HG03354 (cell line): ENCODE measurements at regions not wholly inside any gene's neighbourhood (a gene's known extent, or its start where the extent isn't known, plus 50 kb on each side); places are given as distances from the start of the nearest gene placed in this dataset.
"Not testable (repeated sequence)": the region's sequence is repeated elsewhere in the genome, so short reads cannot be mapped to it uniquely, and the experiment has no call there.

Experiments
- ATAC-seq: cut with Tn5 transposase; IDR thresholded peaks from one replicate; pipeline ENCODE4 v1.9.1; 2021; ENCODE audit warnings: mild to moderate bottlenecking; ENCODE audit not compliant: unreplicated experiment, poor library complexity, severe bottlenecking

GRCh38 chr18:51562866-51563265, 365.4 kb upstream of the MEX3C start:
- ATAC-seq: no peak

DNA sequence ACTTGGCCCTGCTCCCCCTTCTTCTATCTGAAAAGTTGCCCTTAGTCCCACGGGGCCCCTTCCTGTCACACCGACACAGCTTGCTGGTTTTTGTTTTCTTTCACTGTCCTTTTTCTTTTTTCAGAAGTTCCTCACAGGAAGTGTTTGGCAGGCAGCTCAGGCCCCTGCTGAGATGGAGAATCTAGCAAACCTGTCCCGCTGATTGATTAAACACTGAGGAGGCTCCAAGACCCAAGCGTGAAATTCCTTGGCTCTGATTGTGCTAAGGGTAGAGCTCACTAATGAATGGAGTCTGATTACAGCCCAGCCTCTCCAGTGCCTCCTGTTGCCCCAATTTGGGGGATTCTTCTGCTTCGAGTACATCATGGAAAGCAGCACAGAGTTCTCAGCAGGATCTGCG, 365.9 kb upstream of the MEX3C start:
- no peak for ATAC-seq

DNA sequence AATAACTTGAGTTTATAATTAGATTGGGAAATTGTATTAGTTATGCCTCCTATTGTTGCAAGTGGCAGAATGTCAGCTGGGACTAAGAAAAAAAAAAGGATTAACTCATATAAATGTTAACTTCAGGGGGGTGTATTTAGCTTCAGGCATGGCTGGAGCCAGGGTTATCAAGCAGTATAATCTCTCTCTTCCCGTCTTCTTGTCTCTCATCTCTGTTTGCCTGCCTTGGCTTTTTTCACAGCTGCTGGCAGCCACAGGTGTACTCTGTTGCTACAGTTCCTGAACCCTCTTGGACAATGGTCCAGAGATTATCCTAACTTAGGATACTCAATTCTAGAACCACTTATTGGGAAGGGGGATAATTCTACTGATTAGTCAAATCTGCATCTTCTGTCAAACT, 370.7 kb upstream of the MEX3C start:
- no peak for ATAC-seq

GRCh38 chr18:51569153-51569552, 371.7 kb upstream of the MEX3C start:
- no peak for ATAC-seq

DNA sequence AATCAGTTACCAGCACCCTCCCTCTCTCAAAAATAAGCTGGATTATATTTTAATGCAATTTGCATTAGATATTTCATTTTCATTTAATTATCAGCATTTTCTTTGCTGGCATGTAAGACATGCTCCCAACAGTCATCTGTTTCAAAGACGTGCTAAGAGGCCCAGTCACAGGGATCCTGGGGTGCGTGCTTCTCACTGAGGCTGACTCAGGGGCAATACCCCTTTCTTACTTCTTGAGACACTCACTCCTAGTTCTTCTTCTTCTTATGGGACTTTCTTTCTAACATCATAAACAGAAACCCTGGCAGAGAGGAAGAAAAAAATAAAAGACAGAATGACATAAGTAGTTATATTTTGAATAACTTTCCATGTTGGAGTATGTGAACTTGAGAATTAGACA, 372.1 kb upstream of the MEX3C start:
- no peak for ATAC-seq

DNA sequence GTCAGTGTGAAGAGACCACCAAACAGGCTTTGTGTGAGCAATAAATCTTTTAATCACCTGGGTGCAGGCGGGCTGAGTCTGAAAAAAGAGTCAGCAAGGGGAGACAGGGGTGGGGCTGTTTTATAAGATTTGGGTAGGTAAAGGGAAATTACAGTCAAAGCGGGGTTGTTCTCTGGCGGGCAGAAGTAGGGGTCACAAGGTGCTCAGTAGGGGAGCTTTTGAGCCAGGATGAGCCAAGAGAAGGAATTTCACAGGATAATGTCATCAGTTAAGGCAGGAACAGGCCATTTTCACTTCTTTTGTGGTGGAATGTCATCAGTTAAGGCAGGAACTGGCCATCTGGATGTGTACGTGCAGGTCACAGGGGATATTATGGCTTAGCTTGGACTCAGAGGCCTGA, 372.6 kb upstream of the MEX3C start:
- ATAC-seq: not testable (repeated sequence)

DNA sequence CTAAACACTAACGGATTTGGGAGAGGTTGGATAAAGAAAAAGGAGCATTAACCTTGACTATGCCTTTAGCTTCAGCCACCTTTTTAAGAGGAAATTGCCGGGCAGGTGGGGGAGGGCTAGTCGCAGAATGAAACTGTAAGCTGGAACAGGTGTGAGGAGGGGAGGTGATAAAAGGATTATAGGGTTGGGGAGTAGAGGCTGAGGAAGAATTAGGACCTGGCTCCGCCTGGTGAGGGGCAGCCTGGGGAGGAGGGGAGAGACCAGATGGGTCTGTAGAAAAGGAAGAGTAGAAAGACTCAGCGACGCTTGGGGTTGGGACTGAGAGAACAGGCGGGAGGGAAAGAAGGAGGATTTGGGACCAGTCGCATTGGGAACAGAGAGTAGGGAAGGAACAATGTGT, 376.4 kb upstream of the MEX3C start:
- not testable (repeated sequence) for ATAC-seq

DNA sequence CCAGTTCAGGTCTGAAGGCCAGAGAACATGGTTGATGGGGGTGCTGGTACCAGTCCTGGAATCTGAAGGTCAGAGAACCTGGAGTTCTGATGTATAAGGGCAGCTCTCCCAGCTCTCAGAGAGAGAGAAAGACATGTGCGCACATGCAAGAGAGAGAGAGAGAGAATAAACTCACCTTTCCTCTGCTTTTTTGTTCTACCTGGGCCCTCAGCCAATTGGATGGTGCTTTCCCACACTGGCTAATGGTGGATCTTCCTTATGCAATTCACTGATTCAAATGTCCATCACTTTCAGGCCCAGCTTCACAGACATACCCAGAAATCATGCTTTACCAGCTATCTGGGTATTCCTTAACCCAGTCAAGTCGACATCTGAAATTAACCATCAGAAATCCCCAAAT, 377.7 kb upstream of the MEX3C start:
- ATAC-seq: no peak

- no peak for ATAC-seq
These were observed 381.0 kb upstream of the MEX3C start for GRCh38 chr18:51578406-51578980.

- no peak for ATAC-seq
These were observed 383.1 kb upstream of the MEX3C start for GRCh38 chr18:51580580-51580979.

GRCh38 chr18:51582551-51582950, 385.1 kb upstream of the MEX3C start:
- ATAC-seq: no peak

DNA sequence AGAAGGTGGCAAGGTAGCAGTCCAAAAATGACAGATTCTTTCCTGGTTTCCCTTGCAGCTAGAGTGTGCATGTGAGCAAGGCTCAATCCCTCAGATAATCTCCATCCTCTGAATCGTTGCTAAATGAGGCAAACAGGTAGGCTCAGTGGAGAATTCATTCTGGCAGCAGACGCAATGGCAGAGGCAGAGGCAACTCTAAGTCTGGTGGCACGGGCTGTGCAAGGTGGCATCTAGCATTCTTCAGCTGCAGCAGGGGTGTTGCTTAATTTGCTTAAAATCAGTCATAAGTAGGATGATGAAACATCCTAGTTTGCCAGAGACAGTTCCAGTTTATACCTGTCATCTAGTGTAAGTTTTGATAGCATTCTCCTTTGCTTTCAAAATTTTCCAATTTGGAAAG, 391.1 kb upstream of the MEX3C start:
- no peak for ATAC-seq

GRCh38 chr18:51593931-51594330, 396.4 kb upstream of the MEX3C start:
- no peak for ATAC-seq

GRCh38 chr18:51603111-51603510, 405.6 kb upstream of the MEX3C start:
- no peak for ATAC-seq

- no peak for ATAC-seq
These were observed 406.1 kb upstream of the MEX3C start for GRCh38 chr18:51603551-51603950.

GRCh38 chr18:51610481-51610880, 413.0 kb upstream of the MEX3C start:
- no peak for ATAC-seq

DNA sequence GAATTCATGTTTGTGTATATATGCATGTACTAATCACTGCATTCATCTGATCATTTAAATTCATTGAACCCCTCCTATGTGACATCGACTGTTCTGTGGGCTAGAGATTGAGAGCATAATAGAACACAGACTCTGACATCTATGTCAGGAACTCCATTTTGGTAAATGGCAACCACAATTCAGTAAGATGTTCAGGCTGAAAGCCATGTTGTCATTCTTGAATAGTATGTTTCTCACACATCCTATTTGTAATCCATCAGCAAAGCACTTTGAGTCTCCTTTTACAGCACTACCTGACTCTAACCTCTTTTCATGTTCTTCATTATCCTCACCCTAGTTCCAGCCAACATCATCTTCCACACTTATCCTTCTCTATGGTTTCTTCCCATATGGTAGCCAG, 413.8 kb upstream of the MEX3C start:
- no peak for ATAC-seq

- no peak for ATAC-seq
These were observed 416.6 kb upstream of the MEX3C start for GRCh38 chr18:51614033-51614432.

GRCh38 chr18:51614967-51615571, 417.6 kb upstream of the MEX3C start:
- ATAC-seq: no peak

GRCh38 chr18:51617167-51617566, 419.7 kb upstream of the MEX3C start:
- ATAC-seq: no peak

- ATAC-seq: no peak
These were observed 420.2 kb upstream of the MEX3C start for GRCh38 chr18:51617572-51618260.
